Lower leg skin (tissue), 3 donors: ENCODE measurements at regions not wholly inside any gene's neighbourhood (a gene's known extent, or its start where the extent isn't known, plus 50 kb on each side); places are given as distances from the start of the nearest gene placed in this dataset.

Source experiments
- CTCF ChIP-seq, 3 donors: fragments of 450-650 bp; IDR thresholded peaks; one replicate each; pipeline ENCODE4 v1.5.1; 2016; ENCODE audit warnings: antibody characterized with exemption in 3 of 3, mild to moderate bottlenecking in 3 of 3, moderate library complexity in 2 of 3
- POLR2A ChIP-seq, 2 donors: fragments of 450-650 bp; IDR thresholded peaks; one replicate each; pipeline ENCODE4 v1.6.1; 2016 to 2017; ENCODE audit warnings: antibody characterized with exemption in 2 of 2, mild to moderate bottlenecking in 1 of 2, moderate library complexity in 1 of 2

GRCh38 chr1:72579629-72580028 lies 297.3 kb upstream of the NEGR1 start:
- TF ChIP-seq CTCF (IDR thresholded peaks at IDR 0.05) (no peak), POLR2A (IDR thresholded peaks at IDR 0.05) (no peak)
